Astrocyte (in vitro differentiated cells and primary cell): ENCODE measurements at regions not wholly inside any gene's neighbourhood (a gene's known extent, or its start where the extent isn't known, plus 50 kb on each side); places are given as distances from the start of the nearest gene placed in this dataset.

ENCODE experiments used
- EZH2 ChIP-seq: IDR thresholded peaks from 2 replicates; pipeline ENCODE4 v1.6.1; 2012; ENCODE audit warnings: mild to moderate bottlenecking, low read length, inconsistent platforms; ENCODE audit not compliant: insufficient read depth
- TF ChIP-seq, protein P1 (sequence below): IDR thresholded peaks from 2 replicates; pipeline ENCODE4 v1.5.1; 2011; ENCODE audit warnings: low read depth, mild to moderate bottlenecking, inconsistent platforms, low read length, moderate library complexity; ENCODE audit not compliant: insufficient read depth

DNA sequence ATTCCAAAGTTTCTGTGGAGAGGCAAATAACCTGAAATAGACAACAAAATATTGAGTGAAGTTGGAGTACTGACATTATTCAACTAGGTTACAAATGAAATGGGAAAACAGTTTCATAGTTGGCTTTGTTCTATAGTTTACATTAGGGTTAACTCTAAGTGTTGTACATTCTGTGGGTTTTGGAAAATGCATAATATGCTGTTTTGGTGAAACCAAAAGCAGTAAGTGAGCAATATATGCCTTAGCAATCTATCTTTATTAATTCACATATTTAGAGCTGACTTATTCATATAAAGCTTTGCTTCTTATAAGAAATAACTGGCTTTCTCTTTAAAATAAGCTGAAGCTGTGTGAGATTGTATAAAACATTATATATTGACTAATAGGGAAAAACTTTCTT is 157.5 kb upstream of the AHI1 start:
- TF ChIP-seq, protein P1, sequence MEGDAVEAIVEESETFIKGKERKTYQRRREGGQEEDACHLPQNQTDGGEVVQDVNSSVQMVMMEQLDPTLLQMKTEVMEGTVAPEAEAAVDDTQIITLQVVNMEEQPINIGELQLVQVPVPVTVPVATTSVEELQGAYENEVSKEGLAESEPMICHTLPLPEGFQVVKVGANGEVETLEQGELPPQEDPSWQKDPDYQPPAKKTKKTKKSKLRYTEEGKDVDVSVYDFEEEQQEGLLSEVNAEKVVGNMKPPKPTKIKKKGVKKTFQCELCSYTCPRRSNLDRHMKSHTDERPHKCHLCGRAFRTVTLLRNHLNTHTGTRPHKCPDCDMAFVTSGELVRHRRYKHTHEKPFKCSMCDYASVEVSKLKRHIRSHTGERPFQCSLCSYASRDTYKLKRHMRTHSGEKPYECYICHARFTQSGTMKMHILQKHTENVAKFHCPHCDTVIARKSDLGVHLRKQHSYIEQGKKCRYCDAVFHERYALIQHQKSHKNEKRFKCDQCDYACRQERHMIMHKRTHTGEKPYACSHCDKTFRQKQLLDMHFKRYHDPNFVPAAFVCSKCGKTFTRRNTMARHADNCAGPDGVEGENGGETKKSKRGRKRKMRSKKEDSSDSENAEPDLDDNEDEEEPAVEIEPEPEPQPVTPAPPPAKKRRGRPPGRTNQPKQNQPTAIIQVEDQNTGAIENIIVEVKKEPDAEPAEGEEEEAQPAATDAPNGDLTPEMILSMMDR, result no peak
- no peak for TF ChIP-seq EZH2
